GM12878 (cell line): ENCODE measurements at regions not wholly inside any gene's neighbourhood (a gene's known extent, or its start where the extent isn't known, plus 50 kb on each side); places are given as distances from the start of the nearest gene placed in this dataset.

ENCODE experiments used
- BACH1 ChIP-seq: fragments of 450-650 bp; IDR thresholded peaks from 2 replicates; pipeline ENCODE4 v1.6.1; 2017; ENCODE audit warnings: mild to moderate bottlenecking, borderline replicate concordance
- EP300 ChIP-seq, 2 experiments: fragments of 150-350 bp in 1 of 2; IDR thresholded peaks; 2 replicates each; pipeline ENCODE4 v1.6.1; 2011 to 2012; ENCODE audit warnings: low read depth in 2 of 2, low read length in 2 of 2, borderline replicate concordance in 1 of 2, improper control_type of control experiment in 1 of 2, inconsistent platforms in 1 of 2; ENCODE audit not compliant: control insufficient read depth in 1 of 2
- ETV6 ChIP-seq, 2 experiments: fragments of 450-650 bp in 1 of 2; IDR thresholded peaks in 1 of 2; conservative IDR thresholded peaks in 1 of 2; 2 replicates each; pipeline ENCODE4 v1.6.1; 2014; ENCODE audit warnings: antibody characterized with exemption in 1 of 2, borderline replicate concordance in 1 of 2, low read depth in 1 of 2, mild to moderate bottlenecking in 1 of 2, moderate library complexity in 1 of 2
- MEF2B ChIP-seq: fragments of 450-650 bp; IDR thresholded peaks from 2 replicates; pipeline ENCODE4 v1.6.1; 2018; ENCODE audit warnings: mild to moderate bottlenecking, moderate library complexity; ENCODE audit not compliant: partially characterized antibody, poor library complexity, severe bottlenecking
- TF ChIP-seq, protein P1 (sequence below), 3 experiments: IDR thresholded peaks in 2 of 3; conservative IDR thresholded peaks in 1 of 3; 2 replicates each; pipeline ENCODE4 v1.5.1; 2011; ENCODE audit warnings: low read depth in 3 of 3, low read length in 3 of 3, mild to moderate bottlenecking in 3 of 3, control low read depth in 2 of 3, moderate library complexity in 2 of 3, inconsistent platforms in 1 of 3, mixed read lengths in 1 of 3; ENCODE audit not compliant: control insufficient read depth in 2 of 3, insufficient read depth in 1 of 3; ENCODE audit errors: extremely low read depth in 1 of 3
- TF ChIP-seq, protein P2 (sequence below): IDR thresholded peaks from 2 replicates; pipeline ENCODE4 v1.6.1; 2012; ENCODE audit warnings: low read depth, low read length, improper control_type of control experiment
- TF ChIP-seq, protein P3 (sequence below): IDR thresholded peaks from 2 replicates; pipeline ENCODE4 v1.6.1; 2012; ENCODE audit warnings: mild to moderate bottlenecking, low read depth, low read length
- TF ChIP-seq, protein P4 (sequence below): IDR thresholded peaks from 2 replicates; pipeline ENCODE4 v1.6.1; 2012; ENCODE audit warnings: low read depth, low read length, improper control_type of control experiment
- TF ChIP-seq, protein P5 (sequence below): IDR thresholded peaks from 2 replicates; pipeline ENCODE4 v1.6.1; 2011; ENCODE audit warnings: low read depth, low read length, improper control_type of control experiment, borderline replicate concordance

DNA sequence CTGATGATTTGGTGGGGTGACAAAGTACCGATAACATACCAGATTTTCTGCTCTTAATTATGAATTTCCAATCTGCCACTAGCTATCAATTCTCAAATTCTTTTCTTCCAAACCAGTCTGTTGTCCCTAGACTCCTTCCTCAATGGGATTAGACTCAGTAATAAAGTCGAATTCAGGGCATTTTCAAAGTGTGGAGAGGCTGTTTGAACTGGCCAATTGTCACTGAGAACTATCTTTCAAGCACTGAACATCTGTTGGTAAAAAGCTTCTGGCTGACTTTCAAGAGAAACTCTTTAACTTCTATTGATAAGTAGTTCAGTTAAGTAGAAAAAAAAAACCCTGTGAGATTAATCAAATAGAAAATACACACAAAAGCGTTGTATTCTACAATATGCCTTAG, 108.9 kb downstream of the SAMD9 start:
- TF ChIP-seq, protein P1, sequence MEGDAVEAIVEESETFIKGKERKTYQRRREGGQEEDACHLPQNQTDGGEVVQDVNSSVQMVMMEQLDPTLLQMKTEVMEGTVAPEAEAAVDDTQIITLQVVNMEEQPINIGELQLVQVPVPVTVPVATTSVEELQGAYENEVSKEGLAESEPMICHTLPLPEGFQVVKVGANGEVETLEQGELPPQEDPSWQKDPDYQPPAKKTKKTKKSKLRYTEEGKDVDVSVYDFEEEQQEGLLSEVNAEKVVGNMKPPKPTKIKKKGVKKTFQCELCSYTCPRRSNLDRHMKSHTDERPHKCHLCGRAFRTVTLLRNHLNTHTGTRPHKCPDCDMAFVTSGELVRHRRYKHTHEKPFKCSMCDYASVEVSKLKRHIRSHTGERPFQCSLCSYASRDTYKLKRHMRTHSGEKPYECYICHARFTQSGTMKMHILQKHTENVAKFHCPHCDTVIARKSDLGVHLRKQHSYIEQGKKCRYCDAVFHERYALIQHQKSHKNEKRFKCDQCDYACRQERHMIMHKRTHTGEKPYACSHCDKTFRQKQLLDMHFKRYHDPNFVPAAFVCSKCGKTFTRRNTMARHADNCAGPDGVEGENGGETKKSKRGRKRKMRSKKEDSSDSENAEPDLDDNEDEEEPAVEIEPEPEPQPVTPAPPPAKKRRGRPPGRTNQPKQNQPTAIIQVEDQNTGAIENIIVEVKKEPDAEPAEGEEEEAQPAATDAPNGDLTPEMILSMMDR (IDR thresholded peaks at IDR 0.05 in 2 of 3, conservative IDR thresholded peaks at IDR 0.05 in 1 of 3; ENCODE audit: control insufficient read depth in 2 of 3, extremely low read depth in 1 of 3, insufficient read depth in 1 of 3, low read depth in 3 of 3, low read length in 3 of 3), result no peak
- TF ChIP-seq, protein P2, sequence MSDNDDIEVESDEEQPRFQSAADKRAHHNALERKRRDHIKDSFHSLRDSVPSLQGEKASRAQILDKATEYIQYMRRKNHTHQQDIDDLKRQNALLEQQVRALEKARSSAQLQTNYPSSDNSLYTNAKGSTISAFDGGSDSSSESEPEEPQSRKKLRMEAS, result no peak
- TF ChIP-seq, protein P3, sequence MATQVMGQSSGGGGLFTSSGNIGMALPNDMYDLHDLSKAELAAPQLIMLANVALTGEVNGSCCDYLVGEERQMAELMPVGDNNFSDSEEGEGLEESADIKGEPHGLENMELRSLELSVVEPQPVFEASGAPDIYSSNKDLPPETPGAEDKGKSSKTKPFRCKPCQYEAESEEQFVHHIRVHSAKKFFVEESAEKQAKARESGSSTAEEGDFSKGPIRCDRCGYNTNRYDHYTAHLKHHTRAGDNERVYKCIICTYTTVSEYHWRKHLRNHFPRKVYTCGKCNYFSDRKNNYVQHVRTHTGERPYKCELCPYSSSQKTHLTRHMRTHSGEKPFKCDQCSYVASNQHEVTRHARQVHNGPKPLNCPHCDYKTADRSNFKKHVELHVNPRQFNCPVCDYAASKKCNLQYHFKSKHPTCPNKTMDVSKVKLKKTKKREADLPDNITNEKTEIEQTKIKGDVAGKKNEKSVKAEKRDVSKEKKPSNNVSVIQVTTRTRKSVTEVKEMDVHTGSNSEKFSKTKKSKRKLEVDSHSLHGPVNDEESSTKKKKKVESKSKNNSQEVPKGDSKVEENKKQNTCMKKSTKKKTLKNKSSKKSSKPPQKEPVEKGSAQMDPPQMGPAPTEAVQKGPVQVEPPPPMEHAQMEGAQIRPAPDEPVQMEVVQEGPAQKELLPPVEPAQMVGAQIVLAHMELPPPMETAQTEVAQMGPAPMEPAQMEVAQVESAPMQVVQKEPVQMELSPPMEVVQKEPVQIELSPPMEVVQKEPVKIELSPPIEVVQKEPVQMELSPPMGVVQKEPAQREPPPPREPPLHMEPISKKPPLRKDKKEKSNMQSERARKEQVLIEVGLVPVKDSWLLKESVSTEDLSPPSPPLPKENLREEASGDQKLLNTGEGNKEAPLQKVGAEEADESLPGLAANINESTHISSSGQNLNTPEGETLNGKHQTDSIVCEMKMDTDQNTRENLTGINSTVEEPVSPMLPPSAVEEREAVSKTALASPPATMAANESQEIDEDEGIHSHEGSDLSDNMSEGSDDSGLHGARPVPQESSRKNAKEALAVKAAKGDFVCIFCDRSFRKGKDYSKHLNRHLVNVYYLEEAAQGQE, result no peak
- TF ChIP-seq EP300 (IDR thresholded peaks at IDR 0.05; ENCODE audit: borderline replicate concordance in 1 of 2, control insufficient read depth in 1 of 2, low read depth in 2 of 2, low read length in 2 of 2), result no peak
- TF ChIP-seq, protein P4, sequence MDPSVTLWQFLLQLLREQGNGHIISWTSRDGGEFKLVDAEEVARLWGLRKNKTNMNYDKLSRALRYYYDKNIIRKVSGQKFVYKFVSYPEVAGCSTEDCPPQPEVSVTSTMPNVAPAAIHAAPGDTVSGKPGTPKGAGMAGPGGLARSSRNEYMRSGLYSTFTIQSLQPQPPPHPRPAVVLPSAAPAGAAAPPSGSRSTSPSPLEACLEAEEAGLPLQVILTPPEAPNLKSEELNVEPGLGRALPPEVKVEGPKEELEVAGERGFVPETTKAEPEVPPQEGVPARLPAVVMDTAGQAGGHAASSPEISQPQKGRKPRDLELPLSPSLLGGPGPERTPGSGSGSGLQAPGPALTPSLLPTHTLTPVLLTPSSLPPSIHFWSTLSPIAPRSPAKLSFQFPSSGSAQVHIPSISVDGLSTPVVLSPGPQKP, result no peak
- no peak for TF ChIP-seq ETV6 (conservative IDR thresholded peaks at IDR 0.05 in 1 of 2, IDR thresholded peaks at IDR 0.05 in 1 of 2; ENCODE audit: borderline replicate concordance in 1 of 2, low read depth in 1 of 2)
- no peak for TF ChIP-seq MEF2B
- TF ChIP-seq, protein P5, sequence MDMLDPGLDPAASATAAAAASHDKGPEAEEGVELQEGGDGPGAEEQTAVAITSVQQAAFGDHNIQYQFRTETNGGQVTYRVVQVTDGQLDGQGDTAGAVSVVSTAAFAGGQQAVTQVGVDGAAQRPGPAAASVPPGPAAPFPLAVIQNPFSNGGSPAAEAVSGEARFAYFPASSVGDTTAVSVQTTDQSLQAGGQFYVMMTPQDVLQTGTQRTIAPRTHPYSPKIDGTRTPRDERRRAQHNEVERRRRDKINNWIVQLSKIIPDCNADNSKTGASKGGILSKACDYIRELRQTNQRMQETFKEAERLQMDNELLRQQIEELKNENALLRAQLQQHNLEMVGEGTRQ, result no peak
- TF ChIP-seq BACH1, result no peak
